Keratinocyte (primary cell): ENCODE measurements at regions not wholly inside any gene's neighbourhood (a gene's known extent, or its start where the extent isn't known, plus 50 kb on each side); places are given as distances from the start of the nearest gene placed in this dataset.
A peak's percentile ranks its signal among the peaks of the same experiment; 100 is the strongest.

Experiments used
- DNase-seq: peaks from one replicate; pipeline ENCODE4 v3.0.0-alpha.2; 2011; ENCODE audit warnings: low read depth, missing footprints, low spot score
- FAIRE-seq: peaks from 2 replicates; lab custom pipeline; 2011; peaks lifted over from hg19 to GRCh38; lab: Jason Lieb, UNC
- H2AFZ ChIP-seq: 2 replicates; pipeline ENCODE4 v1.6.0; 2012; ENCODE audit warnings: low read length, control low read depth, inconsistent platforms; ENCODE audit not compliant: control insufficient read depth
- H3K27ac ChIP-seq: 2 replicates; pipeline ENCODE4 v1.5.1; 2011; ENCODE audit warnings: low read length; ENCODE audit not compliant: control insufficient read depth, insufficient read depth
- H3K27me3 ChIP-seq: 3 replicates; pipeline ENCODE4 v1.6.0; 2011; ENCODE audit warnings: low read length; ENCODE audit not compliant: control insufficient read depth, insufficient read depth; ENCODE audit errors: extremely low read depth
- H3K36me3 ChIP-seq, 2 experiments: 2 replicates in 1 of 2; 3 replicates in 1 of 2; pipeline ENCODE4 v1.5.1; 2011; ENCODE audit warnings: low read length in 2 of 2, mild to moderate bottlenecking in 1 of 2; ENCODE audit not compliant: control insufficient read depth in 2 of 2, insufficient read depth in 2 of 2; ENCODE audit errors: extremely low read depth in 1 of 2
- H3K4me1 ChIP-seq: 3 replicates; pipeline ENCODE4 v1.5.1; 2011; ENCODE audit warnings: low read length; ENCODE audit not compliant: control insufficient read depth, insufficient read depth; ENCODE audit errors: extremely low read depth
- H3K4me2 ChIP-seq: 3 replicates; pipeline ENCODE4 v1.6.0; 2011; ENCODE audit warnings: low read depth, low read length; ENCODE audit not compliant: control insufficient read depth, insufficient read depth; ENCODE audit errors: extremely low read depth
- H3K4me3 ChIP-seq, 3 experiments: fragments of 200-600 bp in 1 of 3; sonication (generic) in 1 of 3; 2 replicates in 2 of 3; 3 replicates in 1 of 3; pipeline ENCODE4 v1.5.1; 2011 to 2016; ENCODE audit warnings: low read length in 3 of 3, mild to moderate bottlenecking in 3 of 3, control low read depth in 2 of 3, inconsistent platforms in 1 of 3, low read depth in 1 of 3, mixed read lengths in 1 of 3, mixed run types in 1 of 3, moderate library complexity in 1 of 3; ENCODE audit not compliant: control insufficient read depth in 2 of 3, insufficient read depth in 2 of 3; ENCODE audit errors: extremely low read depth in 1 of 3
- H3K79me2 ChIP-seq: 2 replicates; pipeline ENCODE4 v1.6.0; 2012; ENCODE audit warnings: low read length; ENCODE audit not compliant: control insufficient read depth, insufficient read depth
- H3K9ac ChIP-seq: 3 replicates; pipeline ENCODE4 v1.6.0; 2011; ENCODE audit warnings: low read length; ENCODE audit not compliant: control insufficient read depth, insufficient read depth; ENCODE audit errors: extremely low read depth
- H3K9me1 ChIP-seq: 3 replicates; pipeline ENCODE4 v1.6.0; 2011; ENCODE audit warnings: low read length; ENCODE audit not compliant: control insufficient read depth, insufficient read depth; ENCODE audit errors: extremely low read depth
- H3K9me3 ChIP-seq: 2 replicates; pipeline ENCODE4 v1.5.1; 2012; ENCODE audit warnings: low read depth, low read length; ENCODE audit not compliant: control insufficient read depth
- H4K20me1 ChIP-seq: 3 replicates; pipeline ENCODE4 v1.6.0; 2011; ENCODE audit warnings: low read length; ENCODE audit not compliant: control insufficient read depth, insufficient read depth; ENCODE audit errors: extremely low read depth
- EZH2 ChIP-seq: IDR thresholded peaks from one replicate; pipeline ENCODE4 v1.6.1; 2012; ENCODE audit warnings: inconsistent platforms, mild to moderate bottlenecking, low read length, moderate library complexity
- dilution Hi-C: fragments of 300-500 bp; cut with MboI; formaldehyde crosslinking; loops from one replicate; pipeline ENCODE4 v1.7.0; 2020; ENCODE audit warnings: low sequenced_read_pairs; ENCODE audit not compliant: extremely low pct_ligation_motif_present
- TF ChIP-seq, protein P1 (sequence below), 3 experiments: IDR thresholded peaks in 1 of 3; conservative IDR thresholded peaks in 1 of 3; optimal IDR thresholded peaks in 1 of 3; 2 replicates in 2 of 3; 3 replicates in 1 of 3; pipeline versions ENCODE3 to v1.5.1; 2011; ENCODE audit warnings: low read length in 3 of 3, mild to moderate bottlenecking in 3 of 3, moderate library complexity in 2 of 3, control low read depth in 1 of 3, inconsistent platforms in 1 of 3; ENCODE audit not compliant: insufficient read depth in 2 of 3; ENCODE audit errors: extremely low read depth in 1 of 3

GRCh38 chr4:125456075-125456474 lies 141.3 kb downstream of the FAT4 start:
- no peak overlapping the region for H3K27ac ChIP-seq
- H3K9me3 ChIP-seq: no peaks in the 10 kb centered on the region
- no peak for DNase-seq
- H3K9me1 ChIP-seq: no peaks in the 10 kb centered on the region
- H3K9ac ChIP-seq: no peak overlapping the region
- no peaks in the 10 kb centered on the region for H3K36me3 ChIP-seq
- H3K79me2 ChIP-seq: no peaks in the 10 kb centered on the region
- dilution Hi-C loops: no loop called here
- TF ChIP-seq, protein P1, sequence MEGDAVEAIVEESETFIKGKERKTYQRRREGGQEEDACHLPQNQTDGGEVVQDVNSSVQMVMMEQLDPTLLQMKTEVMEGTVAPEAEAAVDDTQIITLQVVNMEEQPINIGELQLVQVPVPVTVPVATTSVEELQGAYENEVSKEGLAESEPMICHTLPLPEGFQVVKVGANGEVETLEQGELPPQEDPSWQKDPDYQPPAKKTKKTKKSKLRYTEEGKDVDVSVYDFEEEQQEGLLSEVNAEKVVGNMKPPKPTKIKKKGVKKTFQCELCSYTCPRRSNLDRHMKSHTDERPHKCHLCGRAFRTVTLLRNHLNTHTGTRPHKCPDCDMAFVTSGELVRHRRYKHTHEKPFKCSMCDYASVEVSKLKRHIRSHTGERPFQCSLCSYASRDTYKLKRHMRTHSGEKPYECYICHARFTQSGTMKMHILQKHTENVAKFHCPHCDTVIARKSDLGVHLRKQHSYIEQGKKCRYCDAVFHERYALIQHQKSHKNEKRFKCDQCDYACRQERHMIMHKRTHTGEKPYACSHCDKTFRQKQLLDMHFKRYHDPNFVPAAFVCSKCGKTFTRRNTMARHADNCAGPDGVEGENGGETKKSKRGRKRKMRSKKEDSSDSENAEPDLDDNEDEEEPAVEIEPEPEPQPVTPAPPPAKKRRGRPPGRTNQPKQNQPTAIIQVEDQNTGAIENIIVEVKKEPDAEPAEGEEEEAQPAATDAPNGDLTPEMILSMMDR (optimal IDR thresholded peaks at IDR 0.05 in 1 of 3, IDR thresholded peaks at IDR 0.05 in 1 of 3, conservative IDR thresholded peaks at IDR 0.05 in 1 of 3; ENCODE audit: extremely low read depth in 1 of 3, insufficient read depth in 2 of 3, low read length in 3 of 3): no peak
- TF ChIP-seq EZH2: no peak
- no peak overlapping the region for H3K4me2 ChIP-seq
- H4K20me1 ChIP-seq: no peaks in the 10 kb centered on the region
- peak overlapping the region; percentile 40 for H2AFZ ChIP-seq
- H3K27me3 ChIP-seq: no peaks in the 10 kb centered on the region
- no peaks in the 10 kb centered on the region for H3K4me1 ChIP-seq
- no peak overlapping the region for H3K4me3 ChIP-seq
- FAIRE-seq: no peak

- DNase-seq (no peak), FAIRE-seq (no peak)
- Histone ChIP-seq H3K36me3 (no peaks in the 10 kb centered on the region), H3K27ac (no peak overlapping the region), H3K27me3 (no peaks in the 10 kb centered on the region), H2AFZ (no peak overlapping the region), H4K20me1 (no peaks in the 10 kb centered on the region), H3K9me1 (no peaks in the 10 kb centered on the region), H3K4me2 (no peak overlapping the region), H3K4me3 (no peak overlapping the region), H3K79me2 (no peaks in the 10 kb centered on the region), H3K4me1 (no peaks in the 10 kb centered on the region), H3K9ac (no peak overlapping the region), H3K9me3 (no peaks in the 10 kb centered on the region)
- TF ChIP-seq, protein P1 (optimal IDR thresholded peaks at IDR 0.05 in 1 of 3, IDR thresholded peaks at IDR 0.05 in 1 of 3, conservative IDR thresholded peaks at IDR 0.05 in 1 of 3; ENCODE audit: extremely low read depth in 1 of 3, insufficient read depth in 2 of 3, low read length in 3 of 3): no peak
- TF ChIP-seq EZH2: no peak
- dilution Hi-C loops: no loop called here
Measured at GRCh38 chr4:125459531-125459930, 144.8 kb downstream of the FAT4 start.
